ENCODE measurements at regions not wholly inside any gene's neighbourhood (a gene's known extent, or its start where the extent isn't known, plus 50 kb on each side); places are given as distances from the start of the nearest gene placed in this dataset.
A peak's percentile ranks its signal among the peaks of the same experiment; 100 is the strongest.

GRCh38 chr6:27187231-27188060, 60.1 kb upstream of the PRSS16 start:
- TF ChIP-seq CTCF (IDR thresholded peaks at IDR 0.05; ENCODE audit: extremely low read depth, low read depth, low read length) = no peak
- no peak for DNase-seq (ENCODE audit: insufficient read length, low spot score, missing footprints)
- H4K20me1 ChIP-seq (ENCODE audit: insufficient read depth, low read length) = no peaks in the 10 kb centered on the region
- H3K36me3 ChIP-seq (ENCODE audit: insufficient read depth, low read length) = no peaks in the 10 kb centered on the region
- peak overlapping the region; percentile 92 for H3K4me2 ChIP-seq (ENCODE audit: insufficient read depth, low read length)
- peak overlapping the region; percentile 71 for H3K27ac ChIP-seq (ENCODE audit: low read depth, low read length)
- peaks cover 6% of the 10 kb centered on the region for H3K27me3 ChIP-seq (ENCODE audit: insufficient read depth, low read length)
- peak overlapping the region; percentile 84 for H3K4me3 ChIP-seq (ENCODE audit: insufficient read depth, low read length)
- peaks cover 3% of the 10 kb centered on the region for H3K4me1 ChIP-seq (ENCODE audit: insufficient read depth, low read length)
- H3K79me2 ChIP-seq (ENCODE audit: insufficient read depth, low read length) = no peaks in the 10 kb centered on the region
- peak overlapping the region; percentile 98 for H2AFZ ChIP-seq (ENCODE audit: low read length)
- no peaks in the 10 kb centered on the region for H3K9me3 ChIP-seq (ENCODE audit: low read depth, low read length)

- peak; percentile 87 for DNase-seq (ENCODE audit: insufficient read length, low spot score, missing footprints)
- Histone ChIP-seq H2AFZ (ENCODE audit: low read length) (peak overlapping the region; percentile 98), H3K79me2 (ENCODE audit: insufficient read depth, low read length) (no peaks in the 10 kb centered on the region), H3K27me3 (ENCODE audit: insufficient read depth, low read length) (peaks cover under 1% of the 10 kb centered on the region), H3K27ac (ENCODE audit: low read depth, low read length) (peak overlapping the region; percentile 71), H3K9me3 (ENCODE audit: low read depth, low read length) (no peaks in the 10 kb centered on the region), H3K4me2 (ENCODE audit: insufficient read depth, low read length) (peak overlapping the region; percentile 92), H3K36me3 (ENCODE audit: insufficient read depth, low read length) (no peaks in the 10 kb centered on the region), H3K4me3 (ENCODE audit: insufficient read depth, low read length) (peak overlapping the region; percentile 84), H4K20me1 (ENCODE audit: insufficient read depth, low read length) (no peaks in the 10 kb centered on the region), H3K4me1 (ENCODE audit: insufficient read depth, low read length) (peaks cover 3% of the 10 kb centered on the region)
- no peak for TF ChIP-seq CTCF (IDR thresholded peaks at IDR 0.05; ENCODE audit: extremely low read depth, low read depth, low read length)
Observed at GRCh38 chr6:27188061-27188884, 59.2 kb upstream of the PRSS16 start.

- Histone ChIP-seq H3K4me2 (ENCODE audit: insufficient read depth, low read length) (peak overlapping the region; percentile 92), H3K27ac (ENCODE audit: low read depth, low read length) (peak overlapping the region; percentile 71), H3K79me2 (ENCODE audit: insufficient read depth, low read length) (no peaks in the 10 kb centered on the region), H3K36me3 (ENCODE audit: insufficient read depth, low read length) (no peaks in the 10 kb centered on the region), H3K4me3 (ENCODE audit: insufficient read depth, low read length) (peak overlapping the region; percentile 84), H4K20me1 (ENCODE audit: insufficient read depth, low read length) (no peaks in the 10 kb centered on the region), H3K9me3 (ENCODE audit: low read depth, low read length) (no peaks in the 10 kb centered on the region), H3K4me1 (ENCODE audit: insufficient read depth, low read length) (peaks cover 3% of the 10 kb centered on the region), H3K27me3 (ENCODE audit: insufficient read depth, low read length) (no peaks in the 10 kb centered on the region), H2AFZ (ENCODE audit: low read length) (peak overlapping the region; percentile 98)
- DNase-seq (ENCODE audit: insufficient read length, low spot score, missing footprints) = peak; percentile 73
- peak; percentile 69 for TF ChIP-seq CTCF (IDR thresholded peaks at IDR 0.05; ENCODE audit: extremely low read depth, low read depth, low read length)
Observed at GRCh38 chr6:27188885-27189418, 58.5 kb upstream of the PRSS16 start.

Data from osteoblast (primary cell).